ENCODE measurements at regions not wholly inside any gene's neighbourhood (a gene's known extent, or its start where the extent isn't known, plus 50 kb on each side); places are given as distances from the start of the nearest gene placed in this dataset.

DNA sequence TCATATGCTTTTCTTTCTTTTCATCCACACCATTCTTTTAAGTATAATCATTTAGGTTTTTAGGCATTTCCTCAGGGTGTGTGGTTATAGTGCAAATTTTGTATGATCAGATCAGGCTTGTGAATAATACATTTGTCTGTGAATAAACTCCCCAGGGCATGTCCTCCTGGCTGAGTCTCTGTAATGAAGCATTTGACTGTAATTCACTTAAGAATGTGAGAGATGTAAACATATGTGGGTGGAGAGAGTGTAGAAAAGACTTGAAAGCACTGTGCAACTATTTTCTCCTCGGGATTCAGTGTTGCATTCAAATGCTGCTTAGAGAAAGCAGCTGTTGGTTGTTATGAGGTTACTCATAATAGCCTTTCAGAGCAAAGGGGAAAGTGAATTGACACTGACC is 996.5 kb downstream of the TUSC7 start:
- DNase-seq (ENCODE audit: extremely low read depth in 1 of 4, low spot score in 3 of 4) = no peak

More for the DNA sequence above, 996.5 kb downstream of the TUSC7 start:
- no TSS peak for BruUV-seq (replicated peaks)
- Histone ChIP-seq H3K27me3 (ENCODE audit: control insufficient read depth in 2 of 2, insufficient read depth in 2 of 2, low read length in 2 of 2) (no peaks in the 10 kb centered on the region), H3K4me2 (ENCODE audit: insufficient read depth, low read length) (no peak overlapping the region), H3K36me3 (ENCODE audit: control insufficient read depth, insufficient read depth, low read length) (no peaks in the 10 kb centered on the region), H3K4me3 (no peak overlapping the region), H2AFZ (ENCODE audit: low read depth, low read length) (no peak overlapping the region), H3K9ac (ENCODE audit: insufficient read depth in 1 of 2, low read depth in 2 of 2, low read length in 2 of 2) (no peak overlapping the region), H3K9me3 (replicated peaks; ENCODE audit: control insufficient read depth, insufficient read depth, low read depth, low read length) (no peaks in the 10 kb centered on the region), H3K4me1 (replicated peaks in 1 of 2; ENCODE audit: control insufficient read depth in 2 of 2, insufficient read depth in 2 of 2, low read length in 2 of 2) (no peaks in the 10 kb centered on the region), H3K27ac (ENCODE audit: extremely low read depth, low read depth, low read length) (no peak overlapping the region), H3K79me2 (ENCODE audit: control insufficient read depth, insufficient read depth, low read length) (no peaks in the 10 kb centered on the region), H3K9me1 (ENCODE audit: control insufficient read depth, insufficient read depth, low read length) (no peaks in the 10 kb centered on the region), H4K20me1 (replicated peaks; ENCODE audit: control insufficient read depth, insufficient read depth, low read length) (no peaks in the 10 kb centered on the region)
- ATAC-seq = no peak
- ChIA-PET CTCF (ENCODE audit: low intra/inter-chr PET ratio) (no interaction called here), POLR2A (no interaction called here)
- WGBS (ENCODE audit: insufficient coverage, low coverage, missing lambda C conversion rate) = 11% methylated on average over 1 of the region's 1 CpG
- TF ChIP-seq, protein P1, sequence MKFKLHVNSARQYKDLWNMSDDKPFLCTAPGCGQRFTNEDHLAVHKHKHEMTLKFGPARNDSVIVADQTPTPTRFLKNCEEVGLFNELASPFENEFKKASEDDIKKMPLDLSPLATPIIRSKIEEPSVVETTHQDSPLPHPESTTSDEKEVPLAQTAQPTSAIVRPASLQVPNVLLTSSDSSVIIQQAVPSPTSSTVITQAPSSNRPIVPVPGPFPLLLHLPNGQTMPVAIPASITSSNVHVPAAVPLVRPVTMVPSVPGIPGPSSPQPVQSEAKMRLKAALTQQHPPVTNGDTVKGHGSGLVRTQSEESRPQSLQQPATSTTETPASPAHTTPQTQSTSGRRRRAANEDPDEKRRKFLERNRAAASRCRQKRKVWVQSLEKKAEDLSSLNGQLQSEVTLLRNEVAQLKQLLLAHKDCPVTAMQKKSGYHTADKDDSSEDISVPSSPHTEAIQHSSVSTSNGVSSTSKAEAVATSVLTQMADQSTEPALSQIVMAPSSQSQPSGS (CRISPR knock-in tag; IDR thresholded peaks at IDR 0.05) = no peak
- TF ChIP-seq, protein P2, sequence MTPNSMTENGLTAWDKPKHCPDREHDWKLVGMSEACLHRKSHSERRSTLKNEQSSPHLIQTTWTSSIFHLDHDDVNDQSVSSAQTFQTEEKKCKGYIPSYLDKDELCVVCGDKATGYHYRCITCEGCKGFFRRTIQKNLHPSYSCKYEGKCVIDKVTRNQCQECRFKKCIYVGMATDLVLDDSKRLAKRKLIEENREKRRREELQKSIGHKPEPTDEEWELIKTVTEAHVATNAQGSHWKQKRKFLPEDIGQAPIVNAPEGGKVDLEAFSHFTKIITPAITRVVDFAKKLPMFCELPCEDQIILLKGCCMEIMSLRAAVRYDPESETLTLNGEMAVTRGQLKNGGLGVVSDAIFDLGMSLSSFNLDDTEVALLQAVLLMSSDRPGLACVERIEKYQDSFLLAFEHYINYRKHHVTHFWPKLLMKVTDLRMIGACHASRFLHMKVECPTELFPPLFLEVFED (CRISPR knock-in tag; conservative IDR thresholded peaks at IDR 0.05) = no peak
- no peak for TF ChIP-seq GATAD2B (IDR thresholded peaks at IDR 0.05; ENCODE audit: borderline replicate concordance)
- TF ChIP-seq TEAD4 (IDR thresholded peaks at IDR 0.05; ENCODE audit: low read length) = no peak
- TF ChIP-seq TEAD4 (CRISPR knock-in tag; IDR thresholded peaks at IDR 0.05; ENCODE audit: borderline replicate concordance) = no peak
- TF ChIP-seq, protein P3, sequence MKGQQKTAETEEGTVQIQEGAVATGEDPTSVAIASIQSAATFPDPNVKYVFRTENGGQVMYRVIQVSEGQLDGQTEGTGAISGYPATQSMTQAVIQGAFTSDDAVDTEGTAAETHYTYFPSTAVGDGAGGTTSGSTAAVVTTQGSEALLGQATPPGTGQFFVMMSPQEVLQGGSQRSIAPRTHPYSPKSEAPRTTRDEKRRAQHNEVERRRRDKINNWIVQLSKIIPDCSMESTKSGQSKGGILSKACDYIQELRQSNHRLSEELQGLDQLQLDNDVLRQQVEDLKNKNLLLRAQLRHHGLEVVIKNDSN (CRISPR knock-in tag; IDR thresholded peaks at IDR 0.05) = no peak
- no peak for TF ChIP-seq KAT2B (IDR thresholded peaks at IDR 0.05; ENCODE audit: low read depth, low read length)
- TF ChIP-seq, protein P4, sequence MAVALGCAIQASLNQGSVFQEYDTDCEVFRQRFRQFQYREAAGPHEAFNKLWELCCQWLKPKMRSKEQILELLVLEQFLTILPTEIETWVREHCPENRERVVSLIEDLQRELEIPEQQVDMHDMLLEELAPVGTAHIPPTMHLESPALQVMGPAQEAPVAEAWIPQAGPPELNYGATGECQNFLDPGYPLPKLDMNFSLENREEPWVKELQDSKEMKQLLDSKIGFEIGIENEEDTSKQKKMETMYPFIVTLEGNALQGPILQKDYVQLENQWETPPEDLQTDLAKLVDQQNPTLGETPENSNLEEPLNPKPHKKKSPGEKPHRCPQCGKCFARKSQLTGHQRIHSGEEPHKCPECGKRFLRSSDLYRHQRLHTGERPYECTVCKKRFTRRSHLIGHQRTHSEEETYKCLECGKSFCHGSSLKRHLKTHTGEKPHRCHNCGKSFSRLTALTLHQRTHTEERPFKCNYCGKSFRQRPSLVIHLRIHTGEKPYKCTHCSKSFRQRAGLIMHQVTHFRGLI (CRISPR knock-in tag; IDR thresholded peaks at IDR 0.05) = no peak
- in situ Hi-C loops (cut with MboI) = no loop called here
- intact Hi-C loops (cut with micrococcal nuclease) = no loop called here
- FAIRE-seq = no peak

Measured in K562 (cell line).